Progenitor cell of endocrine pancreas (in vitro differentiated cells): ENCODE measurements at regions not wholly inside any gene's neighbourhood (a gene's known extent, or its start where the extent isn't known, plus 50 kb on each side); places are given as distances from the start of the nearest gene placed in this dataset.

ENCODE experiments used
- DNase-seq: peaks from one replicate; pipeline ENCODE4 v3.0.0; 2021; ENCODE audit warnings: low spot score; ENCODE audit not compliant: unreplicated experiment
- H3K27ac Mint-ChIP-seq: 2 replicates; pipeline ENCODE4 v1.8.0; 2021; ENCODE audit warnings: mild to moderate bottlenecking, moderate library complexity, mixed read lengths
- H3K27me3 Mint-ChIP-seq: 2 replicates; pipeline ENCODE4 v1.8.0; 2021; ENCODE audit warnings: mixed read lengths
- H3K36me3 Mint-ChIP-seq: 2 replicates; pipeline ENCODE4 v1.8.0; 2022; ENCODE audit warnings: mixed read lengths; ENCODE audit not compliant: insufficient read depth
- H3K4me1 Mint-ChIP-seq: 2 replicates; pipeline ENCODE4 v1.8.0; 2021; ENCODE audit warnings: low read depth, mixed read lengths
- H3K4me3 Mint-ChIP-seq: 2 replicates; pipeline ENCODE4 v1.8.0; 2021; ENCODE audit warnings: low read depth, mild to moderate bottlenecking, moderate library complexity, mixed read lengths
- H3K9me3 Mint-ChIP-seq: 2 replicates; pipeline ENCODE4 v1.8.0; 2021; ENCODE audit warnings: low read depth, mixed read lengths
- TF ChIP-seq, protein P1 (sequence below): fragments of 200-600 bp; sonication (generic); IDR thresholded peaks from one replicate; pipeline ENCODE4 v1.5.0; 2021; ENCODE audit warnings: antibody characterized with exemption, mild to moderate bottlenecking; ENCODE audit not compliant: unreplicated experiment

DNA sequence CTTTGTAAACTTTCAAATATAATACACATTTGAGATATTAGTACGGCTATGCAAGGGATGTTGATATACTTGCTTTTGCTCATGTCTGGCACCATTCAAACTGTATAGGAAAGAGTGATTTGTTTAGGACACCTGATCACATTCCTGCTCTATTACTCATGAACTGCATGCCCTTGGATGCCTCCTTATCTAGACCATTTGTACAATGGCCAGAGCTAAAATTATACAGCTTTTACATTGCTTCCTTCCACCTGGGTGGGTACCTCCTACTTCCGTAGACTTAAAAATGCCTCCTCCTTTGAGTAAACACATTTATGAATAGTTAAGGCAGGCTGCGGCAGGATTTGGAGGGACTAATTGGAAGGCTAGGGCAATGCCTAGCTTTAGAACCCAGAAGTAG, 85.4 kb upstream of the PBX1 start:
- Mint-ChIP-seq H3K9me3 (peaks cover 4% of the 10 kb centered on the region), H3K36me3 (no peaks in the 10 kb centered on the region), H3K4me3 (no peak overlapping the region), H3K4me1 (no peaks in the 10 kb centered on the region), H3K27me3 (no peaks in the 10 kb centered on the region), H3K27ac (no peak overlapping the region)
- TF ChIP-seq, protein P1, sequence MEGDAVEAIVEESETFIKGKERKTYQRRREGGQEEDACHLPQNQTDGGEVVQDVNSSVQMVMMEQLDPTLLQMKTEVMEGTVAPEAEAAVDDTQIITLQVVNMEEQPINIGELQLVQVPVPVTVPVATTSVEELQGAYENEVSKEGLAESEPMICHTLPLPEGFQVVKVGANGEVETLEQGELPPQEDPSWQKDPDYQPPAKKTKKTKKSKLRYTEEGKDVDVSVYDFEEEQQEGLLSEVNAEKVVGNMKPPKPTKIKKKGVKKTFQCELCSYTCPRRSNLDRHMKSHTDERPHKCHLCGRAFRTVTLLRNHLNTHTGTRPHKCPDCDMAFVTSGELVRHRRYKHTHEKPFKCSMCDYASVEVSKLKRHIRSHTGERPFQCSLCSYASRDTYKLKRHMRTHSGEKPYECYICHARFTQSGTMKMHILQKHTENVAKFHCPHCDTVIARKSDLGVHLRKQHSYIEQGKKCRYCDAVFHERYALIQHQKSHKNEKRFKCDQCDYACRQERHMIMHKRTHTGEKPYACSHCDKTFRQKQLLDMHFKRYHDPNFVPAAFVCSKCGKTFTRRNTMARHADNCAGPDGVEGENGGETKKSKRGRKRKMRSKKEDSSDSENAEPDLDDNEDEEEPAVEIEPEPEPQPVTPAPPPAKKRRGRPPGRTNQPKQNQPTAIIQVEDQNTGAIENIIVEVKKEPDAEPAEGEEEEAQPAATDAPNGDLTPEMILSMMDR: no peak
- no peak for DNase-seq

- no peaks in the 10 kb centered on the region for H3K36me3 Mint-ChIP-seq
- H3K9me3 Mint-ChIP-seq: peaks cover 4% of the 10 kb centered on the region
Observed at GRCh38 chr1:164475834-164476233, 83.2 kb upstream of the PBX1 start.

DNA sequence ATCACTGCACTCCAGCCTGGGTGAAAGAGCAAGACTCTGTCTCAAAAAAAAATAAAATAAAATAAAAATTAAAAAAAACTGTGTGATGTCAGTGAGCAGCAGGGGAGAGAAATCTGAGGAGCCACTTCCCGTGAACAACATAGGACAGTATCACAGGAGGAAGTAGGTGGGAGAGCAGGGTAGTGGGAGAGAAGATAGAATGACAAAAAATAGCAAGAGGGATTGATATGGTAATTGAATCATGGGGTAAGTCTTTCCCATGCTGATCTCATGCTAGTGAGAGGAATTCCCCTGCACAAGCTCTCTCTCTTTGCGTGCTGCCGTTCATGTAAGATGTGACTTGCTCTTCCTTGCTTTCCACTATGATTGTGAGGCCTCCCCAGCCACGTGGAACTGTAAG, 81.6 kb upstream of the PBX1 start:
- no peaks in the 10 kb centered on the region for H3K27me3 Mint-ChIP-seq
- H3K27ac Mint-ChIP-seq: no peak overlapping the region
- TF ChIP-seq, protein P1: no peak
- H3K4me1 Mint-ChIP-seq: no peaks in the 10 kb centered on the region
- H3K9me3 Mint-ChIP-seq: peaks cover 4% of the 10 kb centered on the region
- H3K4me3 Mint-ChIP-seq: no peak overlapping the region
- DNase-seq: no peak
- no peaks in the 10 kb centered on the region for H3K36me3 Mint-ChIP-seq

More at GRCh38 chr1:164475834-164476233, 83.2 kb upstream of the PBX1 start:
- TF ChIP-seq, protein P1: no peak
- Mint-ChIP-seq H3K4me3 (no peak overlapping the region), H3K4me1 (no peaks in the 10 kb centered on the region), H3K27ac (no peak overlapping the region), H3K27me3 (no peaks in the 10 kb centered on the region)
- no peak for DNase-seq

DNA sequence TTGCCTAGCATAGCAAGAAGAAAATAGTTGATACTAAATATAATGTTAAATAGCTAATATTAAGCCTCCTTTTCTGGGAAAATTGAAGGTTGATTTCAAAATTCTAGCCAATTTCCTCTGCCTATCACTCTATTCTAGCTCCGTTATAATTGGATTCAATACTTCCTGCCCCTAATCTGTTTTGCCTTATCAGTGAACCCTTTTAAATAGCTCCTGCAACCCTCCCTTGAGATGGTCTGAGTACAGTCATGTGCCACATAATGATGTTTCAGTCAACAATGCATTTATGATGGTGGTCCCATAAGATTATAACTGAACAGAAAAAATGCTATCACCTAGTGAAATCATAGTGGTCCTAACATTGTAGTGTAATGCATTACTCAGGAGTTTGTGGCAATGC, 79.7 kb upstream of the PBX1 start:
- no peak overlapping the region for H3K4me3 Mint-ChIP-seq
- DNase-seq: no peak

GRCh38 chr1:164480285-164480907, 78.6 kb upstream of the PBX1 start:
- Mint-ChIP-seq H3K4me3 (no peak overlapping the region), H3K27ac (no peak overlapping the region)
- TF ChIP-seq, protein P1: no peak

More for the DNA sequence above, 79.7 kb upstream of the PBX1 start:
- Mint-ChIP-seq H3K27me3 (no peaks in the 10 kb centered on the region), H3K4me1 (no peaks in the 10 kb centered on the region), H3K9me3 (peaks cover 4% of the 10 kb centered on the region), H3K27ac (no peak overlapping the region), H3K36me3 (no peaks in the 10 kb centered on the region)
- TF ChIP-seq, protein P1: no peak

More at GRCh38 chr1:164480285-164480907, 78.6 kb upstream of the PBX1 start:
- no peaks in the 10 kb centered on the region for H3K4me1 Mint-ChIP-seq
- H3K27me3 Mint-ChIP-seq: no peaks in the 10 kb centered on the region
- H3K36me3 Mint-ChIP-seq: no peaks in the 10 kb centered on the region
- no peaks in the 10 kb centered on the region for H3K9me3 Mint-ChIP-seq
- DNase-seq: no peak
